ENCODE measurements at regions not wholly inside any gene's neighbourhood (a gene's known extent, or its start where the extent isn't known, plus 50 kb on each side); places are given as distances from the start of the nearest gene placed in this dataset.

- H3K4me3 ChIP-seq, result no peak overlapping the region
- 90 to 94% methylated on average over 11 of the region's 11 CpGs for WGBS, 2 donors
- DNase-seq, result no peak
- H3K9me3 ChIP-seq, result no peaks in the 10 kb centered on the region
- H3K36me3 ChIP-seq, result no peaks in the 10 kb centered on the region
- no peak overlapping the region for H3K27ac ChIP-seq
- no peak for TF ChIP-seq CTCF (IDR thresholded peaks at IDR 0.05)
- H3K27me3 ChIP-seq, result peaks cover 0 to 22% (median 0%) of the 10 kb centered on the region in 7 donors
- no peak for ATAC-seq
- intact Hi-C loops (cut with DNase I), result loop anchor here in 2 of 10 donors (10.0 kb wide), 2 partner anchors 57 to 323 kb away; no protein-coding TSS in a partner anchor
- peaks cover 0 to 18% (median 0%) of the 10 kb centered on the region in 9 donors for H3K4me1 ChIP-seq
These were observed 98.8 kb downstream of the RIPK4 start for GRCh38 chr21:41668051-41668541.

- Histone ChIP-seq H3K36me3 (no peaks in the 10 kb centered on the region), H3K4me1 (peaks cover 0 to 18% (median 0%) of the 10 kb centered on the region in 9 donors), H3K9me3 (no peaks in the 10 kb centered on the region), H3K27ac (no peak overlapping the region), H3K27me3 (peaks cover 0 to 22% (median 0%) of the 10 kb centered on the region in 7 donors), H3K4me3 (no peak overlapping the region)
- TF ChIP-seq CTCF (IDR thresholded peaks at IDR 0.05), result no peak
- WGBS, 2 donors, result 80 to 88% methylated on average over 3 of the region's 3 CpGs
- no peak for ATAC-seq
- intact Hi-C loops (cut with DNase I), result loop anchor here in 2 of 10 donors (10.0 kb wide), 2 partner anchors 58 to 322 kb away; no protein-coding TSS in a partner anchor
- DNase-seq, result no peak
These were observed 99.7 kb downstream of the RIPK4 start for GRCh38 chr21:41667136-41667535.

GRCh38 chr21:41666641-41667081 is 100.2 kb downstream of the RIPK4 start:
- 76 to 83% methylated on average over 7 of the region's 7 CpGs for WGBS, 2 donors
- intact Hi-C loops (cut with DNase I), result loop anchor here in 2 of 10 donors (10.0 kb wide), 2 partner anchors 58 to 322 kb away; no protein-coding TSS in a partner anchor
- ATAC-seq, result peak in 2 of 8 donors; percentile 8 to 16
- no peak overlapping the region for H3K4me3 ChIP-seq
- no peak for TF ChIP-seq CTCF (IDR thresholded peaks at IDR 0.05)
- DNase-seq, result no peak
- H3K4me1 ChIP-seq, result peaks cover 0 to 18% (median 0%) of the 10 kb centered on the region in 9 donors
- H3K36me3 ChIP-seq, result no peaks in the 10 kb centered on the region
- H3K27ac ChIP-seq, result no peak overlapping the region
- peaks cover 0 to 22% (median 0%) of the 10 kb centered on the region in 7 donors for H3K27me3 ChIP-seq
- no peaks in the 10 kb centered on the region for H3K9me3 ChIP-seq

GRCh38 chr21:41665766-41666595 is 100.9 kb downstream of the RIPK4 start:
- WGBS, 2 donors, result 84 to 85% methylated on average over 16 of the region's 16 CpGs
- TF ChIP-seq CTCF (IDR thresholded peaks at IDR 0.05), result no peak
- Histone ChIP-seq H3K9me3 (no peaks in the 10 kb centered on the region), H3K4me1 (peaks cover 0 to 18% (median 0%) of the 10 kb centered on the region in 9 donors), H3K27ac (no peak overlapping the region), H3K4me3 (no peak overlapping the region), H3K27me3 (peaks cover 0 to 20% (median under 1%) of the 10 kb centered on the region in 7 donors), H3K36me3 (no peaks in the 10 kb centered on the region)
- intact Hi-C loops (cut with DNase I), result loop anchor here in 2 of 10 donors (10.0 kb wide), 2 partner anchors 59 to 321 kb away; no protein-coding TSS in a partner anchor
- no peak for ATAC-seq
- no peak for DNase-seq

Measured in heart right ventricle (tissue), 16 donors.